Psoas muscle (tissue), 7 donors: ENCODE measurements at regions not wholly inside any gene's neighbourhood (a gene's known extent, or its start where the extent isn't known, plus 50 kb on each side); places are given as distances from the start of the nearest gene placed in this dataset.
A peak's percentile ranks its signal among the peaks of the same experiment; 100 is the strongest.

Experiments
- ATAC-seq, 4 donors: fragments of 200-7000 bp; cut with Tn5 transposase; one replicate each; pipeline ENCODE4 v1.9.1; 2020; ENCODE audit warnings: moderate library complexity in 3 of 4, mild to moderate bottlenecking in 2 of 4
- DNase-seq, 2 donors: peaks; one replicate each; pipeline ENCODE4 v3.0.0-alpha.2; 2020
- H3K27ac ChIP-seq: fragments of 200-600 bp; one replicate; pipeline ENCODE4 v1.8.0; 2022
- H3K27me3 ChIP-seq, 3 donors: fragments of 200-600 bp in 1 of 3; one replicate each; pipeline versions ENCODE4 v1.6.1 to v1.8.0; 2013 to 2022; ENCODE audit warnings: low read length in 2 of 3, mild to moderate bottlenecking in 2 of 3, moderate library complexity in 1 of 3; ENCODE audit not compliant: insufficient read depth in 3 of 3
- H3K36me3 ChIP-seq, 2 donors: fragments of 200-600 bp in 1 of 2; one replicate each; pipeline versions ENCODE4 v1.6.1 to v1.8.0; 2013 to 2022; ENCODE audit warnings: low read depth in 1 of 2, mild to moderate bottlenecking in 1 of 2, moderate library complexity in 1 of 2; ENCODE audit not compliant: insufficient read depth in 1 of 2
- H3K4me1 ChIP-seq: fragments of 200-600 bp; one replicate; pipeline ENCODE4 v1.8.0; 2022
- H3K4me3 ChIP-seq: fragments of 200-600 bp; one replicate; pipeline ENCODE4 v1.8.0; 2022; ENCODE audit warnings: mild to moderate bottlenecking
- H3K9me3 ChIP-seq: fragments of 200-600 bp; one replicate; pipeline ENCODE4 v1.8.0; 2022
- CTCF ChIP-seq: fragments of 200-600 bp; IDR thresholded peaks from one replicate; pipeline ENCODE4 v1.8.0; 2022; ENCODE audit warnings: antibody characterized with exemption
- WGBS, 3 donors: extraction: QIAGEN DNeasy Blood & Tissue Kit; methylation state at CpG; one replicate each; pipeline versions ENCODE4 v1.1.6 to v1.1.7; 2013; 5-methylcytosine and 5-hydroxymethylcytosine counted together
- intact Hi-C, 2 donors: fragments of 100-400 bp; cut with DNase I; formaldehyde crosslinking; loops; one replicate each; pipeline versions ENCODE4 v1.11.0 to v1.14.2; 2022
- donor health status: healthy with polysubstance abuse.
- donor health status: DM: no; HTN: no; CAD: no; lungs with moderate emphysema.
- donor health status: Bipolar disorder and iron deficiency.
- donor health status: healthy.
- donor health status: DM: yes; HTN: yes; CAD: no.
- donor health status: DM: no; HTN: no; CAD: no.
- donor health status: DM: yes; HTN: yes; CAD: no.

GRCh38 chr2:242020196-242021004 is 150.9 kb downstream of the RTP5 start:
- no peak for TF ChIP-seq CTCF
- Histone ChIP-seq H3K4me1 (no peaks in the 10 kb centered on the region), H3K9me3 (no peaks in the 10 kb centered on the region), H3K36me3 (no peaks in the 10 kb centered on the region), H3K27me3 (peaks cover 0 to 24% (median 7%) of the 10 kb centered on the region in 3 donors), H3K27ac (no peak overlapping the region), H3K4me3 (no peak overlapping the region)
- no peak for ATAC-seq
- intact Hi-C loops = no loop called here
- DNase-seq = peak in 1 of 2 donors; percentile 54
- 27 to 29% (median 29%) methylated on average over 26 of the region's 26 CpGs for WGBS, 3 donors

DNA sequence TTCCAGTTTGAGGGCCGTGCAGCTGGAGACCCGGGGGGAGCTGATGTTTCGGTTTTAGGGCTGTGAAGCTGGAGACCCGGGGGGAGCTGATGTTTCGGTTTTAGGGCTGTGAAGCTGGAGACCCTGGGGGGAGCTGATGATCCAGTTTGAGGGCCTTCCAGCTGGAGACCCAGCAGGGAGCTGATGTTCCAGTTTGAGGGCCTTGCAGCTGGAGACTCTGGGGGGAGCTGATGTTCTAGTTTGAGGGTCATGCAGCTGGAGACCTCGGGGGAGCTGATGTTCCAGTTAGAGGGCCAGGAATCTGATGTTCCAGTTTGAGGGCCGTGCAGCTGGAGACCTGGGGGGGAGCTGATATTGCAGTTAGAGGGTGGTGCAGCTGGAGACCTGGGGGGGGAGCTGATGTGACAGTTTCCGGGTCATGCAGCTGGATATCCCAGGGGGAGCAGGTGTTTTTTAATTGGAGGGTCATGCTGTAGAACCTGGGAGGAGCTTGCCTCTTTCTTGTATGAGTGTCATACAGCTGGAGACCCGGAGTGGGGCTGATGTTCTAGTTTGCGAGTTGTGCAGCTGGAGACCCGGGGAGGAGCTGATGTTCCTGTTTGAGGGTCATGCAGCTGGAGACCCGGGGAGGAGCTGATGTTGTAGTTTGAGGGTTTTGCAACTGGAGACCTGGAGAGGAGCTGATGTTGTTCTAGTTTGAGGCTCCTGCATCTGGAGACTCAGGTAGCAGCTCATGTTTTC is 153.2 kb downstream of the RTP5 start:
- Histone ChIP-seq H3K9me3 (no peaks in the 10 kb centered on the region), H3K27me3 (peaks cover 0 to 45% (median 7%) of the 10 kb centered on the region in 3 donors), H3K4me3 (no peak overlapping the region), H3K36me3 (no peaks in the 10 kb centered on the region), H3K4me1 (no peaks in the 10 kb centered on the region), H3K27ac (no peak overlapping the region)
- WGBS, 3 donors = 29 to 50% (median 32%) methylated on average over 12 of the region's 12 CpGs
- no peak for ATAC-seq
- intact Hi-C loops = no loop called here
- peak in 1 of 2 donors; percentile 42 for DNase-seq
- TF ChIP-seq CTCF = no peak

DNA sequence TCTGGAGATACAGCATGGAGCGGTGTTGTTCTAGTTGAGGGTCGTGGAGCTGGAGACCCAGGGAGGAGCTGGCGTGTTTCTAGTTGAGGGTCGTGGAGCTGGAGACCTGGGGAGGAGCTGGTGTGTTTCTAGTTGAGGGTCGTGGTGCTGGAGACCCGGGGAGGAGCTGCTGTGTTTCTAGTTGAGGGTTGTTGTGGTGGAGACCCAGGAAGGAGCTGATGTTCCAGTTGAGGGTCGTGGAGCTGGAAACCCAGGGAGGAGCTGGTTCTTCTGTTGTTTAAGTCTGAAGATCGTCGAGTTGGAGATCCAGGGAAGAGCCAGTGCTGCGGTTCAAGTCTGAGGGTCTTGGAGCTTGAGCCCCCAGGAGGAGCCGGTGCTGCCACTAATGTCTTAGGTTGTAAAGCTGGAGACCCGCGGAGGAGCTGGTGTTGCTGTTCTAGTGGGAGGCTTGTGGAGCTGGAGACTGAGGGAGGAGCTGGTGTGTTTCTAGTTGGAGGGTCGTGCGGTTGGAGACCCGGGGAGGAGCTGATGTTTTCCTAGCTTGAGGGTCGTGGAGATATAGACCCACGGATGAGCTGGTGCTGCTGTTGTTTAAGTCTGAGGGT is 155.3 kb downstream of the RTP5 start:
- no peak for TF ChIP-seq CTCF

GRCh38 chr2:242027676-242028450 is 158.3 kb downstream of the RTP5 start:
- TF ChIP-seq CTCF = no peak
- intact Hi-C loops = no loop called here
- Histone ChIP-seq H3K4me1 (no peaks in the 10 kb centered on the region), H3K36me3 (no peaks in the 10 kb centered on the region), H3K27ac (no peak overlapping the region), H3K9me3 (no peaks in the 10 kb centered on the region), H3K4me3 (no peak overlapping the region), H3K27me3 (peaks cover 0 to 66% (median 7%) of the 10 kb centered on the region in 3 donors)
- 86 to 89% (median 87%) methylated on average over 24 of the region's 24 CpGs for WGBS, 3 donors
- ATAC-seq (no peak), DNase-seq (peak in 1 of 2 donors; percentile 36)

More for the DNA sequence above, 155.3 kb downstream of the RTP5 start:
- DNase-seq = no peak
- peaks cover 0 to 51% (median 7%) of the 10 kb centered on the region in 3 donors for H3K27me3 ChIP-seq
- 87 to 91% (median 89%) methylated on average over 18 of the region's 18 CpGs for WGBS, 3 donors
- H3K4me1 ChIP-seq = no peaks in the 10 kb centered on the region
- no peaks in the 10 kb centered on the region for H3K36me3 ChIP-seq
- H3K4me3 ChIP-seq = no peak overlapping the region
- no peak for ATAC-seq
- H3K27ac ChIP-seq = no peak overlapping the region
- intact Hi-C loops = no loop called here
- H3K9me3 ChIP-seq = no peaks in the 10 kb centered on the region
